Stimulated activated CD4-positive, alpha-beta T cell treated with anti-CD3 and anti-CD28 coated beads, TNF-alpha, amount 100 ng/mL, for 24 hours (primary cell): ENCODE measurements at regions not wholly inside any gene's neighbourhood (a gene's known extent, or its start where the extent isn't known, plus 50 kb on each side); places are given as distances from the start of the nearest gene placed in this dataset.

Source experiments
- DNase-seq, 3 experiments: peaks; one replicate each; pipeline ENCODE4 v3.0.0-alpha.2; 2020; ENCODE audit warnings: low read depth in 3 of 3

- no peak for DNase-seq
Observed at GRCh38 chr5:63341442-63341841, 620.8 kb downstream of the HTR1A start.

GRCh38 chr5:63323926-63324325, 638.3 kb downstream of the HTR1A start:
- no peak for DNase-seq

GRCh38 chr5:63314551-63314950, 647.7 kb downstream of the HTR1A start:
- no peak for DNase-seq

GRCh38 chr5:63310644-63311043, 651.6 kb downstream of the HTR1A start:
- no peak for DNase-seq

- no peak for DNase-seq
Observed at GRCh38 chr5:63306909-63307308, 655.3 kb downstream of the HTR1A start.

GRCh38 chr5:63293317-63293716, 668.9 kb downstream of the HTR1A start:
- DNase-seq: no peak

- no peak for DNase-seq
Observed at GRCh38 chr5:63286724-63287123, 675.5 kb downstream of the HTR1A start.

- no peak for DNase-seq
Observed at GRCh38 chr5:63263411-63263810, 684.8 kb downstream of the LRRC70 start.

- DNase-seq: no peak
Observed at GRCh38 chr5:63262185-63262981, 683.8 kb downstream of the LRRC70 start.

GRCh38 chr5:63261695-63262094, 683.1 kb downstream of the LRRC70 start:
- no peak for DNase-seq

GRCh38 chr5:63255594-63255993, 677.0 kb downstream of the LRRC70 start:
- no peak for DNase-seq

GRCh38 chr5:63250939-63251338, 672.3 kb downstream of the LRRC70 start:
- no peak for DNase-seq

GRCh38 chr5:63249960-63250359, 671.3 kb downstream of the LRRC70 start:
- no peak for DNase-seq

- no peak for DNase-seq
Observed at GRCh38 chr5:63247651-63248050, 669.0 kb downstream of the LRRC70 start.

- no peak for DNase-seq
Observed at GRCh38 chr5:63245271-63245670, 666.7 kb downstream of the LRRC70 start.

- DNase-seq: no peak
Observed at GRCh38 chr5:63240063-63240755, 661.6 kb downstream of the LRRC70 start.

GRCh38 chr5:63233911-63234310, 655.3 kb downstream of the LRRC70 start:
- DNase-seq: no peak

- no peak for DNase-seq
Observed at GRCh38 chr5:63233361-63233760, 654.7 kb downstream of the LRRC70 start.

GRCh38 chr5:63230754-63231153, 652.1 kb downstream of the LRRC70 start:
- DNase-seq: no peak

- DNase-seq: no peak
Observed at GRCh38 chr5:63228154-63228553, 649.5 kb downstream of the LRRC70 start.

- DNase-seq: no peak
Observed at GRCh38 chr5:63220244-63220643, 641.6 kb downstream of the LRRC70 start.

GRCh38 chr5:63217422-63217821, 638.8 kb downstream of the LRRC70 start:
- no peak for DNase-seq

GRCh38 chr5:63213256-63213655, 634.6 kb downstream of the LRRC70 start:
- DNase-seq: no peak
